ENCODE measurements at regions not wholly inside any gene's neighbourhood (a gene's known extent, or its start where the extent isn't known, plus 50 kb on each side); places are given as distances from the start of the nearest gene placed in this dataset.
"Not testable (repeated sequence)": the region's sequence is repeated elsewhere in the genome, so short reads cannot be mapped to it uniquely, and the experiment has no call there.

- TF ChIP-seq CTCF (IDR thresholded peaks at IDR 0.05), result no peak
- TF ChIP-seq POLR2A (IDR thresholded peaks at IDR 0.05), result no peak
- ATAC-seq, result peak in 2 of 4 donors; percentile 29 to 38
- no peaks in the 10 kb centered on the region for H3K36me3 ChIP-seq
- peaks cover 0 to 21% (median 0%) of the 10 kb centered on the region in 12 donors for H3K4me1 ChIP-seq
- H3K9me3 ChIP-seq, result no peaks in the 10 kb centered on the region
- no peaks in the 10 kb centered on the region for H3K27me3 ChIP-seq
- intact Hi-C loops (cut with DNase I), result loop anchor here in 1 of 10 donors (10.0 kb wide), 1 partner anchor 98 kb away; the partner anchor contains the start of gene MXRA5
- WGBS, 4 donors, result 42 to 54% (median 49%) methylated on average over 8 of the region's 8 CpGs
- DNase-seq, result peak in 2 of 5 donors; percentile 22 to 25
- peak overlapping the region in 3 of 12 donors; percentile 5 to 39 (median 19) for H3K27ac ChIP-seq
- H3K4me3 ChIP-seq, result no peak overlapping the region
Measured at GRCh38 chrX:3442691-3443090, 96.2 kb upstream of the MXRA5 start.

- no peaks in the 10 kb centered on the region for H3K27me3 ChIP-seq
- DNase-seq (no peak), ATAC-seq (no peak)
- no peaks in the 10 kb centered on the region for H3K36me3 ChIP-seq
- H3K4me3 ChIP-seq, result no peak overlapping the region
- no peak overlapping the region for H3K27ac ChIP-seq
- intact Hi-C loops (cut with DNase I), result loop anchor here in 1 of 10 donors (10.0 kb wide), 1 partner anchor 96 kb away; the partner anchor contains the start of gene MXRA5
- TF ChIP-seq CTCF (IDR thresholded peaks at IDR 0.05), result no peak
- TF ChIP-seq POLR2A (IDR thresholded peaks at IDR 0.05), result no peak
- H3K9me3 ChIP-seq, result no peaks in the 10 kb centered on the region
- H3K4me1 ChIP-seq, result peaks cover 0 to 17% (median 0%) of the 10 kb centered on the region in 12 donors
- WGBS, 4 donors, result 71 to 94% (median 90%) methylated on average over 4 to 5 of the region's 5 CpGs
Measured at GRCh38 chrX:3440981-3441380, 94.5 kb upstream of the MXRA5 start.

- H3K4me1 ChIP-seq; H3K4me3 ChIP-seq; H3K27me3 ChIP-seq; intact Hi-C loops (cut with DNase I); H3K36me3 ChIP-seq; H3K9me3 ChIP-seq; H3K27ac ChIP-seq; ATAC-seq; DNase-seq: not testable (repeated sequence)
- 91 to 98% (median 96%) methylated on average over 14 to 23 of the region's 25 CpGs for WGBS, 4 donors
Measured at GRCh38 chrX:3435916-3436315, 89.5 kb upstream of the MXRA5 start.

DNA sequence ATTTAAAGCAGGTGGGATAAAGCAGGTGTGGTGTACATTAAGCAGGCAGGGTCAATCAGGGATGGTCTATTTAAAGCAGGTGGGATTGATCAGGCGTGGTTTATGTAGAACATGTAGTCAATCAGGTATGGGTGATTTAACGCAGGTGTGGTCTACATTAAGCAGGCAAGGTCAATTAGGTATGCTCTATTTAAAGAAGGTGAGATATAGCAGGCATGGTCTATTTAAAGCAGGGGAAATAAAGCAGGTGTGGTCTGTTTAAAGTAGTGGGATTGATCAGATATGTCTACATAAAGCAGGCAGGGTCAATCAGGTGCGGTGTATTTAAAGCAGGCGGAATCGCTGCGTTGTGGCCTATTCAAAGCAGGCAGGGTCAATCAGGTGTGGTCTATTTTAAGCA is 88.6 kb upstream of the MXRA5 start:
- 80 to 90% (median 82%) methylated on average over 6 of the region's 6 CpGs for WGBS, 4 donors
- H3K27me3 ChIP-seq, result no peaks in the 10 kb centered on the region
- H3K4me1 ChIP-seq, result peaks cover 0 to 5% (median 0%) of the 10 kb centered on the region in 12 donors
- intact Hi-C loops (cut with DNase I), result no loop called here
- ATAC-seq (no peak), DNase-seq (no peak)
- no peaks in the 10 kb centered on the region for H3K36me3 ChIP-seq
- no peaks in the 10 kb centered on the region for H3K9me3 ChIP-seq
- no peak overlapping the region for H3K27ac ChIP-seq
- H3K4me3 ChIP-seq, result no peak overlapping the region
- TF ChIP-seq POLR2A (IDR thresholded peaks at IDR 0.05), result no peak
- TF ChIP-seq CTCF (IDR thresholded peaks at IDR 0.05), result no peak

DNA sequence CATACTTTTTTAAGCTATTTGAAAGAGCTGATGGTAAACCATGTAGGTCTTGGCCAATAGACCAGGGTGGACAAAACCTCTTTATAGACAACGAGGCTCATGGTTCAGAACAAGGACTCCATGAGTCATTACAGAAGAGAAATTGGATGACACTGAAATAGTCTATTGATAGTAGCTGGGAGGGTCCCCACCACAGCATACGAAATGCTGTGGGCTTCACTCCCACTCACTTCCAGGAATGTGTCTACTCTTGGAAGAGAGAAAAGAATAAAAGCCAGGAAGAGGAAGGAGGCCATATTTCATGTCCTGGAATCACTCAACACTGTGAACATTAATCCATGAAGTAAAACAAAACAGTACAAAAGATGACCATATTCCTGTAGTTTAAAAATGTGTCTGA is 82.3 kb upstream of the MXRA5 start:
- intact Hi-C loops (cut with DNase I), result no loop called here
- Histone ChIP-seq H3K27me3 (no peaks in the 10 kb centered on the region), H3K4me3 (no peak overlapping the region), H3K27ac (peak overlapping the region in 1 of 12 donors; percentile 13), H3K4me1 (peaks cover 0 to 5% (median 0%) of the 10 kb centered on the region in 12 donors), H3K9me3 (no peaks in the 10 kb centered on the region), H3K36me3 (no peaks in the 10 kb centered on the region)
- ATAC-seq, result peak in 2 of 4 donors; percentile 41 to 49
- no peak for DNase-seq
- 39 to 53% (median 46%) methylated on average over 2 of the region's 2 CpGs for WGBS, 4 donors
- no peak for TF ChIP-seq POLR2A (IDR thresholded peaks at IDR 0.05)
- TF ChIP-seq CTCF (IDR thresholded peaks at IDR 0.05), result no peak

All from heart left ventricle (tissue), 16 donors.